Neural crest cell (in vitro differentiated cells): ENCODE measurements at regions not wholly inside any gene's neighbourhood (a gene's known extent, or its start where the extent isn't known, plus 50 kb on each side); places are given as distances from the start of the nearest gene placed in this dataset.

ENCODE experiments used
- DNase-seq: peaks from one replicate; pipeline ENCODE4 v3.0.0; 2021; ENCODE audit warnings: low read depth, mixed read lengths, low spot score
- H3K27ac Mint-ChIP-seq: one replicate; pipeline ENCODE4 v1.8.0; 2021; ENCODE audit warnings: mild to moderate bottlenecking, mixed read lengths; ENCODE audit not compliant: unreplicated experiment
- H3K27me3 Mint-ChIP-seq: 2 replicates; pipeline ENCODE4 v1.8.0; 2021; ENCODE audit warnings: low read depth, mild to moderate bottlenecking, mixed read lengths
- H3K36me3 Mint-ChIP-seq: 2 replicates; pipeline ENCODE4 v1.8.0; 2021; ENCODE audit warnings: low read depth, mild to moderate bottlenecking, mixed read lengths
- H3K4me1 Mint-ChIP-seq: 2 replicates; pipeline ENCODE4 v1.8.0; 2021; ENCODE audit warnings: mixed read lengths
- H3K4me3 Mint-ChIP-seq: one replicate; pipeline ENCODE4 v1.8.0; 2021; ENCODE audit warnings: mild to moderate bottlenecking, mixed read lengths
- H3K9me3 Mint-ChIP-seq: 2 replicates; pipeline ENCODE4 v1.8.0; 2021; ENCODE audit warnings: mixed read lengths
- TF ChIP-seq, protein P1 (sequence below): fragments of 200-600 bp; sonication (generic); conservative IDR thresholded peaks from 2 replicates; pipeline ENCODE4 v1.5.0; 2021; ENCODE audit warnings: antibody characterized with exemption, mild to moderate bottlenecking

DNA sequence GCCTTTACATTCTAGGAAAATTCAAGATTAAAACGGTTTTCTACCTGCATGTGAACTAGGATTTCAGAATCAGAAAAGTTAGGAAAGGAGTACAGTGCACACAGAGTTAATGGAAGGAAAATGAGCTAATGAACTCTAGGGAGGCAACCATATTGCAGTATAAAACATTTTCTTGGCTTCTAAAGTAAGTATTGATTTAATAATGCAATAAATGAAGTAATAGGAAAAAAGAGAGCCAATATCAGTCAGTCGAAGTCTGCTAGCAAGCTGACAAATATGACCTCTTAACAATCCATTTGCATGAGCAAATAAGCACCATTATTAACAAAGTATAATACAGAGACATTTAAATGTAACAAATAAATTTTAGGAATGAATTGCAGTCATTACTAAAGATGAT lies 80.2 kb upstream of the COL3A1 start:
- DNase-seq = no peak
- Mint-ChIP-seq H3K36me3 (no peaks in the 10 kb centered on the region), H3K27ac (no peak overlapping the region), H3K4me3 (no peak overlapping the region), H3K4me1 (no peaks in the 10 kb centered on the region), H3K27me3 (no peaks in the 10 kb centered on the region), H3K9me3 (no peaks in the 10 kb centered on the region)
- TF ChIP-seq, protein P1, sequence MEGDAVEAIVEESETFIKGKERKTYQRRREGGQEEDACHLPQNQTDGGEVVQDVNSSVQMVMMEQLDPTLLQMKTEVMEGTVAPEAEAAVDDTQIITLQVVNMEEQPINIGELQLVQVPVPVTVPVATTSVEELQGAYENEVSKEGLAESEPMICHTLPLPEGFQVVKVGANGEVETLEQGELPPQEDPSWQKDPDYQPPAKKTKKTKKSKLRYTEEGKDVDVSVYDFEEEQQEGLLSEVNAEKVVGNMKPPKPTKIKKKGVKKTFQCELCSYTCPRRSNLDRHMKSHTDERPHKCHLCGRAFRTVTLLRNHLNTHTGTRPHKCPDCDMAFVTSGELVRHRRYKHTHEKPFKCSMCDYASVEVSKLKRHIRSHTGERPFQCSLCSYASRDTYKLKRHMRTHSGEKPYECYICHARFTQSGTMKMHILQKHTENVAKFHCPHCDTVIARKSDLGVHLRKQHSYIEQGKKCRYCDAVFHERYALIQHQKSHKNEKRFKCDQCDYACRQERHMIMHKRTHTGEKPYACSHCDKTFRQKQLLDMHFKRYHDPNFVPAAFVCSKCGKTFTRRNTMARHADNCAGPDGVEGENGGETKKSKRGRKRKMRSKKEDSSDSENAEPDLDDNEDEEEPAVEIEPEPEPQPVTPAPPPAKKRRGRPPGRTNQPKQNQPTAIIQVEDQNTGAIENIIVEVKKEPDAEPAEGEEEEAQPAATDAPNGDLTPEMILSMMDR = no peak

DNA sequence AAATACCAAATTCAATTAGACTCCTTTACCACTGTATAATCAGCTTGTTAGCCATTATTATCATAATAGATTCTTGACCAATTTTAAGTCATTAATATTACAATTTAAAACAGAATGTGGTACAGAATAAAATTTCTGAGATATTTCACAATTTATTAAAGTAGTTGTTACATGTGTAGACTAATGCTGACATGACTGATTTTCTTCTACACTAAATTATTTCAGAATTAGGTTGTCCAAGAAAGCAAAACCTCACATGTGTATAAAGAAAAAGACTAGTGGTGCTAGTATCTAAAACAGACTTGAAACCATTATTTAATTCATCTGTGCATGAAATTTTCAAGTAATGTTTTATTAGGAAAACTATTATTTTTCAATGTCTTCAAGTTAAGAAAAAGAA lies 79.2 kb upstream of the COL3A1 start:
- H3K27ac Mint-ChIP-seq = no peak overlapping the region
- DNase-seq = no peak
- H3K27me3 Mint-ChIP-seq = no peaks in the 10 kb centered on the region
- no peaks in the 10 kb centered on the region for H3K4me1 Mint-ChIP-seq
- no peaks in the 10 kb centered on the region for H3K36me3 Mint-ChIP-seq
- TF ChIP-seq, protein P1 = no peak
- H3K9me3 Mint-ChIP-seq = no peaks in the 10 kb centered on the region
- no peak overlapping the region for H3K4me3 Mint-ChIP-seq

DNA sequence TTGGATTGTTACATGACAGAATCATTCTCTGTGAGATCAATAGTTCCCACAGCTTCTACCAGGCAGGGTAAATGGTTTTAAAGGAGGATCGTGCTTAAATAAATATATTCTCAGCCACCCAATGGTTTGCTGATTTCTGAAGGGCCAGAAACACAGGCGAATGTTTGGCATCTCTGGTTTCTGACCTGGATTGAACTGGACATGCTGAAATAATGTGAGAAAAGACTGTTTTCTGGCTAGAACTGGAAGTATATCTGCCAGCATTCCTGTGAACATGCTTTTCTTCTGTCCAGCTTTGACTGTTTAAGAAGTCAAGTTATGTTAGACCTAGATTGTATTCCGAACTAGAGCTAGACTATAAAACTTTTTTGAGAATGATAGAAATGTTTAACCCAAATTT lies 77.1 kb upstream of the COL3A1 start:
- no peaks in the 10 kb centered on the region for H3K9me3 Mint-ChIP-seq
- H3K4me1 Mint-ChIP-seq = no peaks in the 10 kb centered on the region
- no peak overlapping the region for H3K4me3 Mint-ChIP-seq
- H3K36me3 Mint-ChIP-seq = no peaks in the 10 kb centered on the region
- DNase-seq = no peak
- H3K27me3 Mint-ChIP-seq = no peaks in the 10 kb centered on the region
- no peak overlapping the region for H3K27ac Mint-ChIP-seq
- TF ChIP-seq, protein P1 = no peak

DNA sequence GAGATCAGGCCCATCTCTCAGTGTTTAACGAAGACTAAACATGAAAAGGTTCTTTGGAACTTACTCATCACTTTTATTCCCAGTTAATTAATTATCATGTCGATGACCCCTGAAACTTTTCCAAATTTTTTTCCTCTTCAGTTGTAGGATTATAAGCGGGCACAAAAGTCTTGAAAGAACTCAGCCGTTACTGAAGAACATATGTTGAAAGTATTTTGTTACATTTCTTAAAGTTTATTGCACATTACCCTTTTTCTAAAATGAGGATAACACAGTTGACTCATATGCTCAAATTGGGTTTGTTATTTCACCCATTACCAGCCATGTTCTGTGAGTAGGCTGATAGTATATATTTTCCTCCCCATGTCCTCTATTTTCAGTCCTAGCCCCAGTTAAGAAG lies 75.9 kb upstream of the COL3A1 start:
- no peaks in the 10 kb centered on the region for H3K4me1 Mint-ChIP-seq
- no peak overlapping the region for H3K4me3 Mint-ChIP-seq
- H3K27ac Mint-ChIP-seq = no peak overlapping the region
- no peaks in the 10 kb centered on the region for H3K9me3 Mint-ChIP-seq
- no peaks in the 10 kb centered on the region for H3K27me3 Mint-ChIP-seq
- TF ChIP-seq, protein P1 = no peak
- no peak for DNase-seq
- H3K36me3 Mint-ChIP-seq = no peaks in the 10 kb centered on the region

DNA sequence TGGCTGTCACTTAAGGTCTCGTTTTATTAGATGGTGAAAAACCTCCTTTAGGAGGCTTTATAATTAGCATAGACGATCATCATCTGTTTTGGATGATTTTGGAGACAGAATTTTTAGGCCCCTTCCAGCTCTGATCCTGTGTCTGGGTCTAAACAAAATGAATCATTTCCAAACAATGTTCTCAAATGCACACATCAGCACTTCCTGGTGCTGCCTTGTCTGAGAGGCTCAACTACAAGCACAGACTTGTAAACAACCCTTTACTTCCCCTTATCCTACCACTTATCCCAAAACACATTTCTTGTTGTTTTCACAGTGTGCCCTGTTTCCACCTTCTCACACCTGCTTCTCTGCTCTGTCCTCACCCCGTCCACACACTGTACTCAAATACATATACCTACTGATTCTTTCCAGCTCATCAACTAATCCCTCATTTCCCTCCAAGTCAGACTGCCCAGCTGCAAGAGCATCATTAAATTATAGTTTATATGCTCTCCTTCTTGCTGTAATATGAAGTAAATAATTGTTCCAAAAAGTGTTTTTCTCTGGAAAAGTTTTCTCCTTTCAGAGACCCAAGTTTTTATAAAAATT lies 71.2 kb upstream of the COL3A1 start:
- H3K27ac Mint-ChIP-seq = peak overlapping the region; percentile 36
- no peaks in the 10 kb centered on the region for H3K27me3 Mint-ChIP-seq
- H3K36me3 Mint-ChIP-seq = no peaks in the 10 kb centered on the region
- peaks cover 6% of the 10 kb centered on the region for H3K9me3 Mint-ChIP-seq
- H3K4me1 Mint-ChIP-seq = no peaks in the 10 kb centered on the region
- no peak for DNase-seq
- TF ChIP-seq, protein P1 = no peak
- H3K4me3 Mint-ChIP-seq = no peak overlapping the region
